MM.1S (cell line): ENCODE measurements at regions not wholly inside any gene's neighbourhood (a gene's known extent, or its start where the extent isn't known, plus 50 kb on each side); places are given as distances from the start of the nearest gene placed in this dataset.
"Not testable (repeated sequence)": the region's sequence is repeated elsewhere in the genome, so short reads cannot be mapped to it uniquely, and the experiment has no call there.

Experiments used
- DNase-seq: peaks from one replicate; pipeline ENCODE4 v3.0.0-alpha.2; 2015
- H2AFZ ChIP-seq: fragments of 300-600 bp; sonication (generic); 2 replicates; pipeline ENCODE4 v1.6.0; 2016; ENCODE audit warnings: antibody characterized with exemption, low read length
- H3F3A ChIP-seq: fragments of 300-600 bp; sonication (generic); 2 replicates; pipeline ENCODE4 v1.6.1; 2016; ENCODE audit warnings: mild to moderate bottlenecking, antibody characterized with exemption, low read length, moderate library complexity, mixed read lengths; ENCODE audit not compliant: insufficient read depth
- H3K27ac ChIP-seq: fragments of 300-600 bp; sonication (generic); 2 replicates; pipeline ENCODE4 v1.5.1; 2016; ENCODE audit warnings: mild to moderate bottlenecking, low read length
- H3K27me3 ChIP-seq: fragments of 300-600 bp; sonication (generic); replicated peaks from 2 replicates; pipeline ENCODE4 v1.6.0; 2016; ENCODE audit warnings: low read length; ENCODE audit not compliant: insufficient read depth
- H3K36me3 ChIP-seq: fragments of 300-600 bp; sonication (generic); replicated peaks from 2 replicates; pipeline ENCODE4 v1.6.1; 2016; ENCODE audit warnings: mild to moderate bottlenecking, low read length, mixed read lengths; ENCODE audit not compliant: insufficient read depth
- H3K4me1 ChIP-seq: fragments of 300-600 bp; sonication (generic); 2 replicates; pipeline ENCODE4 v1.6.1; 2016; ENCODE audit warnings: low read length, mixed read lengths
- H3K4me2 ChIP-seq: fragments of 300-600 bp; sonication (generic); 2 replicates; pipeline ENCODE4 v1.6.0; 2016; ENCODE audit warnings: low read depth, low read length
- H3K4me3 ChIP-seq: fragments of 300-600 bp; sonication (generic); 2 replicates; pipeline ENCODE4 v1.5.1; 2016; ENCODE audit warnings: low read length, mixed read lengths
- H3K79me2 ChIP-seq: fragments of 300-600 bp; sonication (generic); 2 replicates; pipeline ENCODE4 v1.6.1; 2016; ENCODE audit warnings: mixed run types, low read length, mixed read lengths
- H3K9ac ChIP-seq: fragments of 300-600 bp; sonication (generic); 2 replicates; pipeline ENCODE4 v1.6.1; 2016; ENCODE audit warnings: low read length, mixed read lengths
- H3K9me2 ChIP-seq: fragments of 300-600 bp; sonication (generic); replicated peaks from 2 replicates; pipeline ENCODE4 v1.6.1; 2016; ENCODE audit warnings: mild to moderate bottlenecking, low read length, mixed read lengths; ENCODE audit not compliant: insufficient read depth
- H3K9me3 ChIP-seq: fragments of 300-600 bp; sonication (generic); replicated peaks from 2 replicates; pipeline ENCODE4 v1.6.1; 2016; ENCODE audit warnings: mild to moderate bottlenecking, low read length, mixed read lengths; ENCODE audit not compliant: insufficient read depth
- H4K20me1 ChIP-seq: fragments of 300-600 bp; sonication (generic); 2 replicates; pipeline ENCODE4 v1.6.1; 2016; ENCODE audit warnings: mild to moderate bottlenecking, low read length, moderate library complexity, mixed read lengths; ENCODE audit not compliant: insufficient read depth
- CTCF ChIP-seq: fragments of 300-600 bp; sonication (generic); IDR thresholded peaks from 2 replicates; pipeline ENCODE4 v1.5.1; 2016; ENCODE audit warnings: antibody characterized with exemption, low read length, mixed read lengths
- EZH2 ChIP-seq: fragments of 300-600 bp; sonication (generic); optimal IDR thresholded peaks from 2 replicates; pipeline ENCODE3; 2017; ENCODE audit warnings: low read depth, mild to moderate bottlenecking, antibody characterized with exemption, low read length, mixed read lengths
- EZH2phosphoT487 ChIP-seq: fragments of 300-600 bp; sonication (generic); IDR thresholded peaks from 2 replicates; pipeline ENCODE4 v1.6.1; 2018; ENCODE audit warnings: antibody characterized with exemption, low read length

DNA sequence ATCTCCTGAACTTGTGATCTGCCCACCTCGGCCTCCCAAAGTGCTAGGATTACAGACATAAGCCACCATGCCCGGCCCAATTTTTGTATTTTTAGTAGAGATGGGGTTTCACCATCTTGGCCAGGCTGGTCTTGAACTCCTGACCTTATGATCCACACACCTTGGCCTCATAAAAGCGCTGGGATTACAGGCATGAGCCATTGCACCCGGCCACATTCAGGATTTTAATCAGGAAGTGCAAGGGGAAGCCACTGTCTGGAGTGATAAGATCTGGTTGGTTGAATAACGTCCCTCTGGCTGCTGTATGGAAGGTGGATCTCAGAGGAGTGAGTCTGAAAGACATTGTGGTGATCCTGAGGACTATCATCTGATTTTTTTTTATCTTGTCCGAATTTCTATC lies 196.3 kb upstream of the ARL4C start:
- H3F3A ChIP-seq, H3K9me3 ChIP-seq, H3K4me3 ChIP-seq, H3K36me3 ChIP-seq, DNase-seq, H3K9ac ChIP-seq, H3K4me2 ChIP-seq, H4K20me1 ChIP-seq, H3K27me3 ChIP-seq, H3K9me2 ChIP-seq, H2AFZ ChIP-seq, H3K27ac ChIP-seq, H3K79me2 ChIP-seq, H3K4me1 ChIP-seq: not testable (repeated sequence)

- H3K9me2 ChIP-seq = no peaks in the 10 kb centered on the region
- no peak for TF ChIP-seq CTCF
- no peak for TF ChIP-seq EZH2phosphoT487
- TF ChIP-seq EZH2 = no peak
- H3K4me1 ChIP-seq = no peaks in the 10 kb centered on the region
- H3K9ac ChIP-seq = no peak overlapping the region
- H3K27ac ChIP-seq = no peak overlapping the region
- H3K79me2 ChIP-seq = no peaks in the 10 kb centered on the region
- H3K27me3 ChIP-seq = no peaks in the 10 kb centered on the region
- no peak for DNase-seq
- H2AFZ ChIP-seq = no peak overlapping the region
- H4K20me1 ChIP-seq = no peaks in the 10 kb centered on the region
- H3K4me3 ChIP-seq = no peak overlapping the region
- H3K36me3 ChIP-seq = no peaks in the 10 kb centered on the region
- no peak overlapping the region for H3K4me2 ChIP-seq
- H3F3A ChIP-seq = no peaks in the 10 kb centered on the region
- no peaks in the 10 kb centered on the region for H3K9me3 ChIP-seq
These were observed 195.4 kb upstream of the ARL4C start for GRCh38 chr2:234691968-234692955.

DNA sequence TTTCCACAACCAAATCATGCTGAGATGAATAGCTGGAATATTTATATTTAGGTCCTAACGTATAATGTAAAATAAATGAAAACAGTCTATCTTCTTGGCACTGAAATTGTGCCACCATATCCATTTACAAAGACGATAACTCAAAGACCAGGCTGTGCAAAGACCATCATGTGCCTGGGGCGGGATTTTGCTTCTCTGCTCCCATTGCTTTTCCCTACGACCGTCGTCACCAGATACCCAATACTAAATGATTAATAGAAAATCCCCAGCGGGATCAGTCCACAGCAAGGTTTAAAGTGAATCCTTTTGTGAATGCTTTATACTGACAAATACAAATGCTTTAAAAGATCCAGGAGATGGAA lies 194.3 kb upstream of the ARL4C start:
- Histone ChIP-seq H3K79me2 (no peaks in the 10 kb centered on the region), H3K9me2 (no peaks in the 10 kb centered on the region), H3K27ac (no peak overlapping the region), H3F3A (no peaks in the 10 kb centered on the region), H3K9me3 (no peaks in the 10 kb centered on the region), H3K36me3 (no peaks in the 10 kb centered on the region), H2AFZ (no peak overlapping the region), H3K4me1 (no peaks in the 10 kb centered on the region), H3K4me2 (no peak overlapping the region), H3K9ac (no peak overlapping the region), H4K20me1 (no peaks in the 10 kb centered on the region), H3K4me3 (no peak overlapping the region), H3K27me3 (no peaks in the 10 kb centered on the region)
- TF ChIP-seq EZH2phosphoT487 (no peak), CTCF (no peak), EZH2 (no peak)
- DNase-seq = no peak

- Histone ChIP-seq H2AFZ (no peak overlapping the region), H3K4me1 (no peaks in the 10 kb centered on the region), H3K4me2 (no peak overlapping the region), H3K27me3 (no peaks in the 10 kb centered on the region), H3K9me2 (no peaks in the 10 kb centered on the region), H3K27ac (no peak overlapping the region), H3K36me3 (no peaks in the 10 kb centered on the region), H4K20me1 (no peaks in the 10 kb centered on the region), H3K9ac (no peak overlapping the region), H3F3A (no peaks in the 10 kb centered on the region), H3K9me3 (no peaks in the 10 kb centered on the region), H3K4me3 (no peak overlapping the region), H3K79me2 (no peaks in the 10 kb centered on the region)
- TF ChIP-seq EZH2phosphoT487 (no peak), EZH2 (no peak), CTCF (no peak)
- DNase-seq = no peak
These were observed 193.8 kb upstream of the ARL4C start for GRCh38 chr2:234690569-234691213.
